Transverse colon (tissue), 4 donors: ENCODE measurements at regions not wholly inside any gene's neighbourhood (a gene's known extent, or its start where the extent isn't known, plus 50 kb on each side); places are given as distances from the start of the nearest gene placed in this dataset.
"Not testable (repeated sequence)": the region's sequence is repeated elsewhere in the genome, so short reads cannot be mapped to it uniquely, and the experiment has no call there.

Experiments used
- DNase-seq: peaks from one replicate; pipeline ENCODE4 v3.0.0-alpha.2; 2019
- H3K27ac ChIP-seq, 4 donors: fragments of 200-600 bp; sonication (generic); 2 replicates each; pipeline ENCODE4 v1.5.1; 2016 to 2018; ENCODE audit warnings: inconsistent platforms in 4 of 4
- H3K27me3 ChIP-seq: fragments of 200-600 bp; sonication (generic); 2 replicates; pipeline ENCODE4 v1.5.1; 2017; ENCODE audit warnings: inconsistent platforms
- H3K36me3 ChIP-seq, 4 donors: fragments of 200-600 bp; sonication (generic); 2 replicates each; pipeline ENCODE4 v1.5.1; 2017 to 2019; ENCODE audit warnings: inconsistent platforms in 4 of 4
- H3K4me1 ChIP-seq, 4 donors: fragments of 200-600 bp; sonication (generic); 2 replicates each; pipeline ENCODE4 v1.5.1; 2017 to 2020; ENCODE audit warnings: inconsistent platforms in 4 of 4
- H3K4me3 ChIP-seq, 4 donors: fragments of 200-600 bp; sonication (generic); 1 replicate in 1 of 4; 2 replicates in 3 of 4; pipeline versions ENCODE4 v1.5.1 to v1.6.1; 2017 to 2019; ENCODE audit warnings: inconsistent platforms in 4 of 4
- H3K9me3 ChIP-seq, 2 donors: fragments of 200-600 bp; sonication (generic); 2 replicates each; pipeline ENCODE4 v1.5.1; 2017 to 2019; ENCODE audit warnings: inconsistent platforms in 2 of 2
- CTCF ChIP-seq, 5 experiments: fragments of 200-600 bp in 3 of 5; fragments of 450-650 bp in 2 of 5; sonication (generic) in 3 of 5; IDR thresholded peaks; 1 replicate in 2 of 5; 2 replicates in 3 of 5; pipeline ENCODE4 v1.5.1; 2016 to 2017; ENCODE audit warnings: antibody characterized with exemption in 5 of 5, inconsistent platforms in 3 of 5, mild to moderate bottlenecking in 2 of 5, moderate library complexity in 1 of 5
- EP300 ChIP-seq: sonication (generic); formaldehyde crosslinking; IDR thresholded peaks from one replicate; pipeline ENCODE4 v1.6.1; 2017; ENCODE audit warnings: antibody characterized with exemption, low read depth
- POLR2A ChIP-seq: fragments of 450-650 bp; IDR thresholded peaks from one replicate; pipeline ENCODE4 v1.6.1; 2016; ENCODE audit warnings: antibody characterized with exemption, mild to moderate bottlenecking, moderate library complexity
- POLR2AphosphoS5 ChIP-seq, 3 donors: sonication (generic); formaldehyde crosslinking; IDR thresholded peaks; one replicate each; pipeline ENCODE4 v1.6.1; 2016; ENCODE audit warnings: antibody characterized with exemption in 3 of 3
- WGBS, 2 donors: methylation state at CpG; one replicate each; pipeline ENCODE4 v1.1.5; 2018; ENCODE audit warnings: low coverage in 1 of 2; 5-methylcytosine and 5-hydroxymethylcytosine counted together
- in situ Hi-C, 4 donors: fragments of 200-750 bp; cut with MboI; loops; one replicate each; pipeline versions ENCODE4 v1.15.0 to v1.15.1; 2017; ENCODE audit warnings: low sequenced_read_pairs in 3 of 4, low pct_ligation_motif_present in 1 of 4, low pct_unique_long_range_greater_than_20kb in 1 of 4
- intact Hi-C: fragments of 100-400 bp; cut with DNase I; formaldehyde crosslinking; loops from one replicate; pipeline ENCODE4 v1.15.1; 2023; ENCODE audit warnings: low total_unique reads

- no peaks in the 10 kb centered on the region for H3K27me3 ChIP-seq
- no peak for DNase-seq
- no peaks in the 10 kb centered on the region for H3K4me1 ChIP-seq
- TF ChIP-seq EP300, result no peak
- TF ChIP-seq POLR2AphosphoS5 (IDR thresholded peaks at IDR 0.05), result no peak
- no peak for TF ChIP-seq POLR2A
- TF ChIP-seq CTCF (IDR thresholded peaks at IDR 0.05), result no peak
- intact Hi-C loops, result no loop called here
- WGBS, 2 donors, result 57 to 63% methylated on average over 1 to 3 of the region's 3 CpGs
- in situ Hi-C loops, result no loop called here
- H3K36me3 ChIP-seq, result no peaks in the 10 kb centered on the region
- no peak overlapping the region for H3K4me3 ChIP-seq
- H3K27ac ChIP-seq, result no peak overlapping the region
- no peaks in the 10 kb centered on the region for H3K9me3 ChIP-seq
These were observed 212.1 kb upstream of the ARID2 start for GRCh38 chr12:45517381-45517780.

GRCh38 chr12:45518291-45519235 is 210.9 kb upstream of the ARID2 start:
- Histone ChIP-seq H3K9me3 (no peaks in the 10 kb centered on the region), H3K27me3 (no peaks in the 10 kb centered on the region), H3K36me3 (no peaks in the 10 kb centered on the region), H3K27ac (no peak overlapping the region), H3K4me3 (no peak overlapping the region), H3K4me1 (no peaks in the 10 kb centered on the region)
- 34 to 52% methylated on average over 8 to 10 of the region's 10 CpGs for WGBS, 2 donors
- no peak for DNase-seq
- in situ Hi-C loops (no loop called here), intact Hi-C loops (no loop called here)
- TF ChIP-seq POLR2AphosphoS5 (IDR thresholded peaks at IDR 0.05), result no peak
- TF ChIP-seq POLR2A, result no peak
- TF ChIP-seq CTCF (IDR thresholded peaks at IDR 0.05), result no peak
- no peak for TF ChIP-seq EP300

GRCh38 chr12:45522227-45522626 is 207.3 kb upstream of the ARID2 start:
- intact Hi-C loops (no loop called here), in situ Hi-C loops (no loop called here)
- H3K27ac ChIP-seq, result no peak overlapping the region
- H3K9me3 ChIP-seq, result no peaks in the 10 kb centered on the region
- H3K4me3 ChIP-seq, result no peak overlapping the region
- no peaks in the 10 kb centered on the region for H3K27me3 ChIP-seq
- H3K36me3 ChIP-seq, result no peaks in the 10 kb centered on the region
- TF ChIP-seq POLR2A (no peak), POLR2AphosphoS5 (IDR thresholded peaks at IDR 0.05) (no peak), EP300 (no peak), CTCF (IDR thresholded peaks at IDR 0.05) (no peak)
- DNase-seq, result no peak
- no peaks in the 10 kb centered on the region for H3K4me1 ChIP-seq
- WGBS, 2 donors, result 85% methylated on average over 3 of the region's 3 CpGs; no CpG with 5 or more reads in 1 of the 2 donors

- H3K4me3 ChIP-seq, H3K36me3 ChIP-seq, intact Hi-C loops, H3K27ac ChIP-seq, H3K27me3 ChIP-seq, H3K9me3 ChIP-seq, DNase-seq, H3K4me1 ChIP-seq: not testable (repeated sequence)
- 33 to 38% methylated on average over 1 of the region's 1 CpG for WGBS, 2 donors
- in situ Hi-C loops, result loop anchor here in 1 of 4 donors (25.0 kb wide), 2 partner anchors 185 to 340 kb away; no protein-coding TSS in a partner anchor
These were observed 202.7 kb upstream of the ARID2 start for GRCh38 chr12:45526823-45527222.
